22Rv1 (cell line): ENCODE measurements at regions not wholly inside any gene's neighbourhood (a gene's known extent, or its start where the extent isn't known, plus 50 kb on each side); places are given as distances from the start of the nearest gene placed in this dataset.
"Not testable (repeated sequence)": the region's sequence is repeated elsewhere in the genome, so short reads cannot be mapped to it uniquely, and the experiment has no call there.

ENCODE experiments used
- CTCF ChIP-seq: fragments of 450-650 bp; IDR thresholded peaks from 2 replicates; pipeline ENCODE4 v1.5.1; 2017; ENCODE audit warnings: mild to moderate bottlenecking
- ZFX ChIP-seq: fragments of 450-650 bp; IDR thresholded peaks from 2 replicates; pipeline ENCODE4 v1.6.1; 2017; ENCODE audit warnings: antibody characterized with exemption, borderline replicate concordance

- TF ChIP-seq CTCF, ZFX: not testable (repeated sequence)
Observed at GRCh38 chr22:34625892-34626291, 440.1 kb upstream of the ISX start.
